ENCODE measurements at regions not wholly inside any gene's neighbourhood (a gene's known extent, or its start where the extent isn't known, plus 50 kb on each side); places are given as distances from the start of the nearest gene placed in this dataset.

DNA sequence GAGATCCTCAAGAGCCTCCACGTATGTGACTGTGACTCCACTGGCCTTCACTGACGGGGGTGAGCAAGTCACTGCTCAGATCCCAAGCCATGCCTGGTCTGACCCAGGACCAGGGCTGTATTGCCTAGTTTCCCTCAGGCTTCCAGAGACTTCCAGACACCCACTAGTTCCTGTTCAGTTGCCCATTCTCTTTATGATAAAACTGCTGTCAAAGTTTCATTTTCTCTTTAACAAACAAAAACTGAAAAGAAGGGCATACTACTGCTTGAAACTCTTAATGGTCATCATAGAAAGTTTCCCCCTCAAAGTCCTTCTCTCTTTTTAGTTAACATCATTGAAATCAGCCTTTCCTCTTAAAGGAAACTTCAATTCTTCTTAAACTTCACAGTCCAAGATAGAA is 105.7 kb upstream of the GHR start:
- TF ChIP-seq, protein P1, sequence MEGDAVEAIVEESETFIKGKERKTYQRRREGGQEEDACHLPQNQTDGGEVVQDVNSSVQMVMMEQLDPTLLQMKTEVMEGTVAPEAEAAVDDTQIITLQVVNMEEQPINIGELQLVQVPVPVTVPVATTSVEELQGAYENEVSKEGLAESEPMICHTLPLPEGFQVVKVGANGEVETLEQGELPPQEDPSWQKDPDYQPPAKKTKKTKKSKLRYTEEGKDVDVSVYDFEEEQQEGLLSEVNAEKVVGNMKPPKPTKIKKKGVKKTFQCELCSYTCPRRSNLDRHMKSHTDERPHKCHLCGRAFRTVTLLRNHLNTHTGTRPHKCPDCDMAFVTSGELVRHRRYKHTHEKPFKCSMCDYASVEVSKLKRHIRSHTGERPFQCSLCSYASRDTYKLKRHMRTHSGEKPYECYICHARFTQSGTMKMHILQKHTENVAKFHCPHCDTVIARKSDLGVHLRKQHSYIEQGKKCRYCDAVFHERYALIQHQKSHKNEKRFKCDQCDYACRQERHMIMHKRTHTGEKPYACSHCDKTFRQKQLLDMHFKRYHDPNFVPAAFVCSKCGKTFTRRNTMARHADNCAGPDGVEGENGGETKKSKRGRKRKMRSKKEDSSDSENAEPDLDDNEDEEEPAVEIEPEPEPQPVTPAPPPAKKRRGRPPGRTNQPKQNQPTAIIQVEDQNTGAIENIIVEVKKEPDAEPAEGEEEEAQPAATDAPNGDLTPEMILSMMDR (IDR thresholded peaks at IDR 0.05), result no peak
- TF ChIP-seq POLR2A (IDR thresholded peaks at IDR 0.05), result no peak

All from uterus (tissue), 2 donors.